ENCODE measurements at regions not wholly inside any gene's neighbourhood (a gene's known extent, or its start where the extent isn't known, plus 50 kb on each side); places are given as distances from the start of the nearest gene placed in this dataset.
"Not testable (repeated sequence)": the region's sequence is repeated elsewhere in the genome, so short reads cannot be mapped to it uniquely, and the experiment has no call there.

DNA sequence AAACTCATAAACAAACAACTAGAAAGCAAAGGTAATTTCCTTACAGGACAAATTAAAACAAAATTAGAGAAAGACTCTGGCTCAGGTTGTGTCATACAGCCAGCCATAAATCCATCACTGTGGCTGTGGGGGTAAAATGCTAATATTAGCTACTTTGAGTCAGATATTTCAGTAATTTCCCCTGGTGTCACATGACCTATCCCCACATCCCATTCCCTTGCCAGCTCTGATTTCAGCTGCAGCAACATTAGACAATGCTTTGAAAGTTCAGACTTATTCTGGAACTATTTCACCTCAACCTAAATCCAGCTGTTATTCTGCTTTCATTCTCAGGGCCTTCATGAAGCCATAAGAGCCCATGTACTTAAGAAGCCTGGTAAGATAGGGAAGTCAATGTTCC lies 55.3 kb downstream of the RPL10L start:
- intact Hi-C loops (cut with micrococcal nuclease), result no loop called here

GRCh38 chr14:46582826-46583225 lies 68.8 kb downstream of the RPL10L start:
- intact Hi-C loops (cut with micrococcal nuclease), result loop anchor here (5.0 kb wide), 1 partner anchor 694 kb away; no protein-coding TSS in a partner anchor

- intact Hi-C loops (cut with micrococcal nuclease), result loop anchor here (5.0 kb wide), 1 partner anchor 696 kb away; no protein-coding TSS in a partner anchor
Observed at GRCh38 chr14:46581036-46581671, 70.4 kb downstream of the RPL10L start.

- intact Hi-C loops (cut with micrococcal nuclease), result no loop called here
Observed at GRCh38 chr14:46574978-46575375, 76.6 kb downstream of the RPL10L start.

DNA sequence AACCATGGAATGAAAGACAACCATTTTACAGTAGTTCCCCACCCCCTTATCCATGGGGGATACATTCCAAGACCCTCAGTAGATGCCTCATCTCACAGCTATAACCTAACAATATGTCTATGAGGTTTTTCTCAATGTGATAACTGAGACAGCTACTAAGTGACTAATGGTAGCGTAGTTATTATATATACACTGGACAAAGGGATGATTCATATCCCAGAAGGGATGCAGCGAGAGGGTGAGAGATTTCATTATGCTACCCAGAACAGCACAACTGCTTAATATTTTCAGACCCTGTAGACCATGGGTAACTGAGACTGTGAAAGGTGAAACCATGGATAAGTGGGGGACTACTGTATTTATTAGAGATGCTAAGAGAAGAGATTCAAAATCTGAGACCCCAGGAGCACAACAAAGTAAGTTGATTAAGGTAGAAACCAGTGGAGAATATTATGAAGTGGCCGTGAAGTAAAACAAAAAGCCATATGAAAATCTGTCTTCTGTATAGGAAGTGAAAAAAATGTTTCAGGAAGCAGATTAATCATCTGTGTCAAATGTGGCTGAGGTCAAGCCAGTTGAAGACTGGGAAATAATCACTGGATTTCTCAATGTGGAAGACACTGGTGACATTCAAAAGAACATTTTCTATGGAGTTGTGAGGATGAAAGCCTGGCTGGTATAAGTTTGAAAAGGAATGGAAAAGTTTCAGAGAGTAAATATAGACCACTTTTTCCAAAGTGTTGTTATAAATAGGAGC lies 77.2 kb downstream of the RPL10L start:
- intact Hi-C loops (cut with micrococcal nuclease), result no loop called here

- intact Hi-C loops (cut with micrococcal nuclease), result no loop called here
Observed at GRCh38 chr14:46573498-46573897, 78.1 kb downstream of the RPL10L start.

DNA sequence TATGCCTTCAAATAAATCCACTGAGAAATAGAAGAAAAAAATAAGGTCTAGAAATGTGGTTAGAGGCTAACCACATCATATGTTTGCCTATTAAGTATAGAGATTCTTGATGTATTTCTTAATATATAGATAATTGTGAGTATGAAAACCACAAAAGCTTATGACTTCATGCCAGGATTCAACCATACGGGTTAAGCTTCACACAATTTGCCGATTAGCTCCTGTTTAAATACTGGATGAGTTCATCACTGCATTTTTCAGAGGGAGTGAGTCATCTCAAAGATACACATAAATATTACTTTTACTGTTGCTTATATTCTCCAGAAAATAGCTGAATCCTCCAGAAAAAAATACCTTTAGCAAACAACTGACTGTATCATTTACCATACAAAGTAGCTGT lies 79.6 kb downstream of the RPL10L start:
- intact Hi-C loops (cut with micrococcal nuclease), result no loop called here

GRCh38 chr14:46568161-46568560 lies 83.4 kb downstream of the RPL10L start:
- intact Hi-C loops (cut with micrococcal nuclease), result not testable (repeated sequence)

- intact Hi-C loops (cut with micrococcal nuclease), result no loop called here
Observed at GRCh38 chr14:46550836-46551235, 100.7 kb downstream of the RPL10L start.

DNA sequence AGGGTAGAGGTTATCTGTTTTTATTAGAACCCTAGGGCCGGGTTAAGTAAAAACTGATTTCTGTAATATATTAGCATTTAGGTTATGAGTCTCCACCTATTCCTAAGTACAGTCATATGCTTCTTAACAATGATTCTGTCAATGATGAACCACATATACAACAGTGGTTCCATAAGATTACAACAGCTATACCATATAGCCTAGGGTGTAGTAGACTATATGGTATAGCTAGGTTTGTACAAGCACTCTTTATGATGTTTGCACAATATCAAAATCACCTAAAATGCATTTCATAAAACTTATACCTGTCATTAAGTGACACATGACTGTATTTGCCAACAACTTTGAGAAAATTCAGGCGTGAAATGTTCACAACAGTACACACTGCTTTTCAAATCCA lies 110.6 kb downstream of the RPL10L start:
- intact Hi-C loops (cut with micrococcal nuclease), result no loop called here

GRCh38 chr14:46519121-46519520 lies 132.5 kb downstream of the RPL10L start:
- intact Hi-C loops (cut with micrococcal nuclease), result no loop called here

DNA sequence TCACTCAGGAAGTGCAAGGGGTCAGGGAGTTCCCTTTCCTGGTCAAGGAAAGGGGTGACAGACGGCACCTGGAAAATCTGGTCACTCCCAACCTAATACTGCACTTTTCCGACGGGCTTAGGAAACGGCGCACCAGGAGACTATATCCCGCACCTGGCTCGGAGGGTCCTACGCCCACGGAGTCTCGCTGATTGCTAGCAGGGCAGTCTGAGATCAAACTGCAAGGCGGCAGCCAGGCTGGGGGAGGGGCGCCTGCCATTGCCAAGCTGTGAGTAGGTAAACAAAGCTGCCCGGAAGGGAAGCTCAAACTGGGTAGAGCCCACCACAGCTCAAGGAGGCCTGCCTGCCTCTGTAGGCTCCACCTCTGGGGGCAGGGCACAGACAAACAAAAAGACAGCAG lies 142.8 kb downstream of the RPL10L start:
- intact Hi-C loops (cut with micrococcal nuclease), result not testable (repeated sequence)

- intact Hi-C loops (cut with micrococcal nuclease), result no loop called here
Observed at GRCh38 chr14:46499521-46499920, 152.1 kb downstream of the RPL10L start.

DNA sequence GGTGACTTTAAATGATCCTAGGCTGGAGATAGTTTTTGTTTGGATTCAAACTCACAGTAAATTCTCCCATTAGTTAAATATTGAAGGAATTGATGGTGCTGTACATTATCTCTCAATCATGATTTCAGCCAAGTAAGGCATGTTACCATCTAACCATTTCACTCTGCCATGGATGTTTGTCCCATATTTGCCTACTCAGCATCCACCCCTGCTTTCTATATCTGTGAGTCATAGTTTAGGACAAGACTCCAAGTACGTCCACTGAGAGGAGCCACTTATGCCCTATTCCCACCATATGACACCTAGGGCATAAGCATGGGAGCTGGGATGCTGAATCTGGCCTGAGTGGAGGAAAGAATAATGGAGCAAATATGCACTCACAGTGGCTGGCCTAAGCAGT lies 155.2 kb downstream of the RPL10L start:
- intact Hi-C loops (cut with micrococcal nuclease), result no loop called here

DNA sequence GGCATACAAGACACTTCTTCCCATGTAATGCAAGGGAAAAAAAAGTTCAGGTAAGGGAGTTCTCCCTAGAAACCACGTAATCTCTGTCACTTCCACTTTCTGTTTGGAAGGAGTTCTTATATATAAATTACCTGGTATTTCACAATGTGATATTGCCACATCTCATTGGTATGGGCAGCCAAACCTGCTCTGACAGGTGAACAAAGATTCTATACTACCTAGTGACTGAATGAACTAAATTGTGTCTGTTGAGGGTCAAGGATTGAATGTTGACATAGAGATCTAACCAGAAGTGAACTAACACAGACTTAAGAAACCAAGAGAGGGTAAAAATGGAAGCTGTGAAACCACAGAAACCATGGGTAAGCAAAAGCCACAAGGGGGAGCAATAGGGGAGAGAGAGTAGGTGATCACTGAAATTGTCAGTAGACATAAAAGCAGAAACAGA lies 161.3 kb downstream of the RPL10L start:
- intact Hi-C loops (cut with micrococcal nuclease), result no loop called here

GRCh38 chr14:46488374-46488773 lies 163.2 kb downstream of the RPL10L start:
- intact Hi-C loops (cut with micrococcal nuclease), result no loop called here

GRCh38 chr14:46487582-46488350 lies 163.8 kb downstream of the RPL10L start:
- intact Hi-C loops (cut with micrococcal nuclease), result no loop called here

- intact Hi-C loops (cut with micrococcal nuclease), result no loop called here
Observed at GRCh38 chr14:46482200-46482599, 169.4 kb downstream of the RPL10L start.

GRCh38 chr14:46480817-46481216 lies 170.8 kb downstream of the RPL10L start:
- intact Hi-C loops (cut with micrococcal nuclease), result no loop called here

GRCh38 chr14:46472261-46472660 lies 179.3 kb downstream of the RPL10L start:
- intact Hi-C loops (cut with micrococcal nuclease), result no loop called here

- intact Hi-C loops (cut with micrococcal nuclease), result no loop called here
Observed at GRCh38 chr14:46464341-46464740, 187.2 kb downstream of the RPL10L start.

DNA sequence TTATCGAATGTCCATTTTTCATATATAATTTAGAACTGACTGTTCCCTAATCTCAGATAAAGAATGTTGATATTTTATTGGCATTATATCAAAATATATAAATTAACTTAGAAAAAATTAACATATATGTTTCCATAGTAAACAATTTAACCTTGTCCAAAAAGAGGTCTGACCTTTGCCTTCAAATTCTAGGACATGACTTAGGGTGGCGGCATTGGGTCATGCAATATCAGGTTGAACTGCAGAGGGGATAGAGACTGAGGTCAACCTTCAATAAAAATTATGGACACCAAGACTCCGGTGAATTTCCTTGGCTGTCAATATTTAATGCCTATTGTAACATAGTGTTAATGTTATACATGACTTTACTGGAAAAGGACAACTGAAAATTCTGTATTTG lies 199.8 kb downstream of the RPL10L start:
- intact Hi-C loops (cut with micrococcal nuclease), result no loop called here
